ENCODE measurements at regions not wholly inside any gene's neighbourhood (a gene's known extent, or its start where the extent isn't known, plus 50 kb on each side); places are given as distances from the start of the nearest gene placed in this dataset.

GRCh38 chr2:24439280-24439970 is 51.6 kb upstream of the NCOA1 start:
- TF ChIP-seq, protein P1, sequence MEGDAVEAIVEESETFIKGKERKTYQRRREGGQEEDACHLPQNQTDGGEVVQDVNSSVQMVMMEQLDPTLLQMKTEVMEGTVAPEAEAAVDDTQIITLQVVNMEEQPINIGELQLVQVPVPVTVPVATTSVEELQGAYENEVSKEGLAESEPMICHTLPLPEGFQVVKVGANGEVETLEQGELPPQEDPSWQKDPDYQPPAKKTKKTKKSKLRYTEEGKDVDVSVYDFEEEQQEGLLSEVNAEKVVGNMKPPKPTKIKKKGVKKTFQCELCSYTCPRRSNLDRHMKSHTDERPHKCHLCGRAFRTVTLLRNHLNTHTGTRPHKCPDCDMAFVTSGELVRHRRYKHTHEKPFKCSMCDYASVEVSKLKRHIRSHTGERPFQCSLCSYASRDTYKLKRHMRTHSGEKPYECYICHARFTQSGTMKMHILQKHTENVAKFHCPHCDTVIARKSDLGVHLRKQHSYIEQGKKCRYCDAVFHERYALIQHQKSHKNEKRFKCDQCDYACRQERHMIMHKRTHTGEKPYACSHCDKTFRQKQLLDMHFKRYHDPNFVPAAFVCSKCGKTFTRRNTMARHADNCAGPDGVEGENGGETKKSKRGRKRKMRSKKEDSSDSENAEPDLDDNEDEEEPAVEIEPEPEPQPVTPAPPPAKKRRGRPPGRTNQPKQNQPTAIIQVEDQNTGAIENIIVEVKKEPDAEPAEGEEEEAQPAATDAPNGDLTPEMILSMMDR (IDR thresholded peaks at IDR 0.05) = no peak
- TF ChIP-seq POLR2A (IDR thresholded peaks at IDR 0.05) = no peak

All from upper lobe of left lung (tissue), 4 donors.